Ishikawa (cell line): ENCODE measurements at regions not wholly inside any gene's neighbourhood (a gene's known extent, or its start where the extent isn't known, plus 50 kb on each side); places are given as distances from the start of the nearest gene placed in this dataset.

Experiments
- CEBPB ChIP-seq: IDR thresholded peaks from 2 replicates; pipeline ENCODE4 v1.6.1; 2012
- CREB1 ChIP-seq: IDR thresholded peaks from 2 replicates; pipeline ENCODE4 v1.6.1; 2012; ENCODE audit warnings: low read depth
- EGR1 ChIP-seq: IDR thresholded peaks from 2 replicates; pipeline ENCODE4 v1.6.1; 2012
- EP300 ChIP-seq: IDR thresholded peaks from 2 replicates; pipeline ENCODE4 v1.6.1; 2012; ENCODE audit warnings: borderline replicate concordance
- FOXM1 ChIP-seq: IDR thresholded peaks from 2 replicates; pipeline ENCODE4 v1.6.1; 2012; ENCODE audit warnings: low read depth, borderline replicate concordance
- NFIC ChIP-seq: IDR thresholded peaks from 2 replicates; pipeline ENCODE4 v1.6.1; 2012
- RAD21 ChIP-seq: IDR thresholded peaks from 2 replicates; pipeline ENCODE4 v1.6.1; 2012; ENCODE audit warnings: low read depth
- TAF1 ChIP-seq: IDR thresholded peaks from 2 replicates; pipeline ENCODE4 v1.6.1; 2012; ENCODE audit warnings: low read depth, mild to moderate bottlenecking
- TCF12 ChIP-seq: IDR thresholded peaks from 2 replicates; pipeline ENCODE4 v1.6.1; 2012; ENCODE audit warnings: low read depth
- TEAD4 ChIP-seq: IDR thresholded peaks from 2 replicates; pipeline ENCODE4 v1.6.1; 2012
- YY1 ChIP-seq: IDR thresholded peaks from 2 replicates; pipeline ENCODE4 v1.6.1; 2012; ENCODE audit warnings: low read depth
- ZBTB7A ChIP-seq: IDR thresholded peaks from 2 replicates; pipeline ENCODE4 v1.6.1; 2012; ENCODE audit warnings: low read depth
- TF ChIP-seq, protein P1 (sequence below): IDR thresholded peaks from 2 replicates; pipeline ENCODE4 v1.6.1; 2012
- TF ChIP-seq, protein P2 (sequence below): IDR thresholded peaks from 2 replicates; pipeline ENCODE4 v1.6.1; 2012
- TF ChIP-seq, protein P3 (sequence below): IDR thresholded peaks from 2 replicates; pipeline ENCODE4 v1.6.1; 2012; ENCODE audit warnings: low read depth, mild to moderate bottlenecking

DNA sequence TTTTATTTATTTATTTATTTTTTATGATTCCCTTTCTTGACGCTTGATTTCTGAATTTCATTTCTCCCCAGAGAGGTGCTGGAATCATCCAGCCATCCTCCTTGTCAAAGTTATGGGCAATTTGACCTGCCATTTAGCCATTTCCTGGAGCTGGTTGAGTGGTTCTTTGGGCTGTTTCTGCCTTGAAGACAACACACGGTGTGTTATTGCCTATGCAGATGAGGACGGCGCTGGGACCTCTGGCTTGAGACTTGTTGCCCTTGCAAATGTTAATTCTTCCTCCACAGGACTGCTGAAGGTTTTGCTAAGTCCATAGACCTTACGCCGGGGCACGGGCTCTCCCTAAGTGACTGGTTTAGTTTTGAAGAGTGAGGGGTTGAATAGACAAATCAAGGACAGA, 147.9 kb upstream of the PLET1 start:
- TF ChIP-seq, protein P1, sequence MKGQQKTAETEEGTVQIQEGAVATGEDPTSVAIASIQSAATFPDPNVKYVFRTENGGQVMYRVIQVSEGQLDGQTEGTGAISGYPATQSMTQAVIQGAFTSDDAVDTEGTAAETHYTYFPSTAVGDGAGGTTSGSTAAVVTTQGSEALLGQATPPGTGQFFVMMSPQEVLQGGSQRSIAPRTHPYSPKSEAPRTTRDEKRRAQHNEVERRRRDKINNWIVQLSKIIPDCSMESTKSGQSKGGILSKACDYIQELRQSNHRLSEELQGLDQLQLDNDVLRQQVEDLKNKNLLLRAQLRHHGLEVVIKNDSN = no peak
- TF ChIP-seq TEAD4 = no peak
- TF ChIP-seq ZBTB7A = no peak
- no peak for TF ChIP-seq RAD21
- TF ChIP-seq CEBPB = no peak
- no peak for TF ChIP-seq TCF12
- TF ChIP-seq, protein P2, sequence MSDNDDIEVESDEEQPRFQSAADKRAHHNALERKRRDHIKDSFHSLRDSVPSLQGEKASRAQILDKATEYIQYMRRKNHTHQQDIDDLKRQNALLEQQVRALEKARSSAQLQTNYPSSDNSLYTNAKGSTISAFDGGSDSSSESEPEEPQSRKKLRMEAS = no peak
- TF ChIP-seq TAF1 = no peak

DNA sequence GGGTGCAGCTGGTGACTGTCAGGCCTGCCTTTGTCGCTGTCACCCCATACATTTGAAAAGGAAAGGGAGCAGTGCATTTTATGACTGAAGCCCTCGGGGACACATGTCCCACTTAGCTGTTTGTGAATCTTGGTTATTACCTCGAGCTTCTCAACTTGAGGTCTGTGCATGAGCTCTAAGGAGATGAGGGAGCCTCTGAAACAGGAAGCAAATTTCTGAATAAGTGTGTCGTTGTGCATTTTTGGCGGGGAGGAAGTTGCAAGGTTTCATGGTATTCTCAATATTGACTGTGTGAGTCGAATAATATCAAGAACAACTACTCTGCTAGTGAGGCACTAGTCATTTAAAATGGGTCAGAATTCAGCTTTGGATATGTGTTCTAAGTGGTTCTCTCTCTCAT, 149.7 kb upstream of the PLET1 start:
- TF ChIP-seq EGR1 (no peak), RAD21 (no peak), NFIC (no peak), TCF12 (no peak), CREB1 (no peak), YY1 (no peak), CEBPB (no peak), EP300 (no peak), ZBTB7A (no peak), FOXM1 (no peak), TEAD4 (no peak), TAF1 (no peak)
- TF ChIP-seq, protein P3, sequence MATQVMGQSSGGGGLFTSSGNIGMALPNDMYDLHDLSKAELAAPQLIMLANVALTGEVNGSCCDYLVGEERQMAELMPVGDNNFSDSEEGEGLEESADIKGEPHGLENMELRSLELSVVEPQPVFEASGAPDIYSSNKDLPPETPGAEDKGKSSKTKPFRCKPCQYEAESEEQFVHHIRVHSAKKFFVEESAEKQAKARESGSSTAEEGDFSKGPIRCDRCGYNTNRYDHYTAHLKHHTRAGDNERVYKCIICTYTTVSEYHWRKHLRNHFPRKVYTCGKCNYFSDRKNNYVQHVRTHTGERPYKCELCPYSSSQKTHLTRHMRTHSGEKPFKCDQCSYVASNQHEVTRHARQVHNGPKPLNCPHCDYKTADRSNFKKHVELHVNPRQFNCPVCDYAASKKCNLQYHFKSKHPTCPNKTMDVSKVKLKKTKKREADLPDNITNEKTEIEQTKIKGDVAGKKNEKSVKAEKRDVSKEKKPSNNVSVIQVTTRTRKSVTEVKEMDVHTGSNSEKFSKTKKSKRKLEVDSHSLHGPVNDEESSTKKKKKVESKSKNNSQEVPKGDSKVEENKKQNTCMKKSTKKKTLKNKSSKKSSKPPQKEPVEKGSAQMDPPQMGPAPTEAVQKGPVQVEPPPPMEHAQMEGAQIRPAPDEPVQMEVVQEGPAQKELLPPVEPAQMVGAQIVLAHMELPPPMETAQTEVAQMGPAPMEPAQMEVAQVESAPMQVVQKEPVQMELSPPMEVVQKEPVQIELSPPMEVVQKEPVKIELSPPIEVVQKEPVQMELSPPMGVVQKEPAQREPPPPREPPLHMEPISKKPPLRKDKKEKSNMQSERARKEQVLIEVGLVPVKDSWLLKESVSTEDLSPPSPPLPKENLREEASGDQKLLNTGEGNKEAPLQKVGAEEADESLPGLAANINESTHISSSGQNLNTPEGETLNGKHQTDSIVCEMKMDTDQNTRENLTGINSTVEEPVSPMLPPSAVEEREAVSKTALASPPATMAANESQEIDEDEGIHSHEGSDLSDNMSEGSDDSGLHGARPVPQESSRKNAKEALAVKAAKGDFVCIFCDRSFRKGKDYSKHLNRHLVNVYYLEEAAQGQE = no peak
- TF ChIP-seq, protein P2 = no peak
- TF ChIP-seq, protein P1 = no peak

- TF ChIP-seq TAF1 = no peak
- no peak for TF ChIP-seq CREB1
- no peak for TF ChIP-seq NFIC
- no peak for TF ChIP-seq TCF12
- TF ChIP-seq TEAD4 = no peak
- no peak for TF ChIP-seq YY1
- TF ChIP-seq EGR1 = no peak
- TF ChIP-seq CEBPB = no peak
Measured at GRCh38 chr11:112412383-112412782, 151.7 kb upstream of the PLET1 start.

DNA sequence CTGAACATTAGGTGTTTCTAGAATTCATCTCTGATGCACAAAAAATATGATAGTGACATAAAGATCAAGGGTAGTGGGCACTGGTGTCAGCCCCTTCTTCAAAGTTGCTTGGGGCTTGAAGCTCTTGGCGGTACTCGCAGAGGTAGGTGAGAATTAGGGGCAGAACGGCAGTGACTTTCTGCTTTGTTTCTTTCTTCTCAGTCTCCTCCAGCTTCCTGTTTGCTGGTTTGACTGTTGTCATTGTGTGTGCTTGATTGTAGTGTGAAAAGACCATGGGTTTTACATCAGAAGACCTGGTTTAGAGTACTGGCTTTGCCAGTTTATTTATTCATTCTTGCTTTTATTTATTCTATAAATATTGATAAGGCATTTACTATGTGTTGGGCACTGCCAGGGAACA, 156.7 kb upstream of the PLET1 start:
- TF ChIP-seq YY1 (no peak), TEAD4 (no peak), TCF12 (no peak), CREB1 (no peak), RAD21 (no peak), EGR1 (no peak), EP300 (no peak), CEBPB (no peak)
- TF ChIP-seq, protein P1 = no peak
- TF ChIP-seq, protein P2 = no peak

GRCh38 chr11:112418438-112418837, 157.8 kb upstream of the PLET1 start:
- TF ChIP-seq TAF1 = no peak
- TF ChIP-seq TCF12 = no peak
- TF ChIP-seq TEAD4 = no peak
- no peak for TF ChIP-seq FOXM1
- TF ChIP-seq EP300 = no peak
- TF ChIP-seq, protein P3 = no peak
- no peak for TF ChIP-seq ZBTB7A
- TF ChIP-seq RAD21 = no peak
- no peak for TF ChIP-seq CREB1
- TF ChIP-seq, protein P1 = no peak
- no peak for TF ChIP-seq CEBPB
- TF ChIP-seq NFIC = no peak
- TF ChIP-seq, protein P2 = no peak
- no peak for TF ChIP-seq EGR1
- no peak for TF ChIP-seq YY1
